CD4-positive, alpha-beta T cell (primary cell): ENCODE measurements at regions not wholly inside any gene's neighbourhood (a gene's known extent, or its start where the extent isn't known, plus 50 kb on each side); places are given as distances from the start of the nearest gene placed in this dataset.
A peak's percentile ranks its signal among the peaks of the same experiment; 100 is the strongest.

Source experiments
- ATAC-seq: fragments of 200-7000 bp; cut with Tn5 transposase; one replicate; pipeline ENCODE4 v1.10.0; 2022; ENCODE audit warnings: mild to moderate bottlenecking; ENCODE audit not compliant: poor library complexity
- CTCF ChIA-PET: fragments of 350-600 bp; sonication (Branson Sonifier 250); formaldehyde crosslinking; loops from one replicate; lab custom pipeline; 2021; ENCODE audit warnings: antibody characterized with exemption, inconsistent platforms; lab: Charles Lee
- POLR2A ChIA-PET: fragments of 350-600 bp; sonication (Branson Sonifier 250); formaldehyde crosslinking; loops from one replicate; lab custom pipeline; 2021; ENCODE audit warnings: antibody characterized with exemption, inconsistent platforms; lab: Charles Lee
- DNase-seq, 14 experiments: peaks; one replicate each; pipeline ENCODE4 v3.0.0-alpha.2; 2013 to 2020; ENCODE audit warnings: mixed read lengths in 2 of 14
- H3K27ac ChIP-seq, 2 donors: one replicate each; pipeline versions ENCODE4 v1.5.1 to v1.7.0; 2013; ENCODE audit warnings: low read length in 2 of 2, low read depth in 1 of 2, mild to moderate bottlenecking in 1 of 2
- H3K27me3 ChIP-seq, 2 experiments: 1 replicate in 1 of 2; 2 replicates in 1 of 2; pipeline versions ENCODE4 v1.6.1 to v1.7.0; 2013; ENCODE audit warnings: low read length in 2 of 2, control low read depth in 1 of 2, mild to moderate bottlenecking in 1 of 2, moderate library complexity in 1 of 2; ENCODE audit not compliant: insufficient read depth in 2 of 2, control insufficient read depth in 1 of 2
- H3K36me3 ChIP-seq: one replicate; pipeline ENCODE4 v1.6.1; 2013; ENCODE audit warnings: low read length, control low read depth; ENCODE audit not compliant: insufficient read depth
- H3K4me1 ChIP-seq: one replicate; pipeline ENCODE4 v1.6.1; 2013; ENCODE audit warnings: low read length, control low read depth; ENCODE audit not compliant: insufficient read depth
- H3K4me3 ChIP-seq: one replicate; pipeline ENCODE4 v1.5.1; 2013; ENCODE audit warnings: mild to moderate bottlenecking, low read length, moderate library complexity
- H3K9me3 ChIP-seq, 2 experiments: 1 replicate in 1 of 2; 2 replicates in 1 of 2; pipeline versions ENCODE4 v1.6.1 to v1.7.0; 2013; ENCODE audit warnings: low read length in 2 of 2, mild to moderate bottlenecking in 2 of 2, control low read depth in 1 of 2, moderate library complexity in 1 of 2; ENCODE audit not compliant: control insufficient read depth in 1 of 2, insufficient read depth in 1 of 2
- H3K27ac Mint-ChIP-seq: one replicate; pipeline ENCODE4 v1.8.0; 2020; ENCODE audit warnings: mixed read lengths
- H3K27me3 Mint-ChIP-seq: one replicate; pipeline ENCODE4 v1.8.0; 2021; ENCODE audit warnings: mixed read lengths
- H3K36me3 Mint-ChIP-seq: one replicate; pipeline ENCODE4 v1.8.0; 2021; ENCODE audit warnings: low read depth, mixed read lengths
- H3K4me1 Mint-ChIP-seq: one replicate; pipeline ENCODE4 v1.8.0; 2021; ENCODE audit warnings: low read depth, mixed read lengths
- H3K4me3 Mint-ChIP-seq: one replicate; pipeline ENCODE4 v1.8.0; 2020; ENCODE audit warnings: mild to moderate bottlenecking, mixed read lengths
- H3K9me3 Mint-ChIP-seq: one replicate; pipeline ENCODE4 v1.8.0; 2020; ENCODE audit warnings: mixed read lengths
- intact Hi-C, 2 experiments: fragments of 100-400 bp; cut with DNase I in 1 of 2; cut with micrococcal nuclease in 1 of 2; formaldehyde crosslinking; loops; one replicate each; pipeline versions ENCODE4 v1.15.1 to v1.9.0; 2023 to 2025; cut with DNase I, micrococcal nuclease
- TF ChIP-seq, protein P1 (sequence below): fragments of 200-600 bp; IDR thresholded peaks from one replicate; pipeline ENCODE4 v1.8.0; 2022; ENCODE audit warnings: antibody characterized with exemption, mild to moderate bottlenecking

GRCh38 chr2:207224381-207224780, 58.6 kb upstream of the KLF7 start:
- Mint-ChIP-seq H3K36me3 (no peaks in the 10 kb centered on the region), H3K9me3 (no peaks in the 10 kb centered on the region), H3K27ac (no peak overlapping the region), H3K4me3 (no peak overlapping the region), H3K4me1 (peaks cover 29% of the 10 kb centered on the region), H3K27me3 (peaks cover 11% of the 10 kb centered on the region)
- no peaks in the 10 kb centered on the region for H3K9me3 ChIP-seq
- TF ChIP-seq, protein P1, sequence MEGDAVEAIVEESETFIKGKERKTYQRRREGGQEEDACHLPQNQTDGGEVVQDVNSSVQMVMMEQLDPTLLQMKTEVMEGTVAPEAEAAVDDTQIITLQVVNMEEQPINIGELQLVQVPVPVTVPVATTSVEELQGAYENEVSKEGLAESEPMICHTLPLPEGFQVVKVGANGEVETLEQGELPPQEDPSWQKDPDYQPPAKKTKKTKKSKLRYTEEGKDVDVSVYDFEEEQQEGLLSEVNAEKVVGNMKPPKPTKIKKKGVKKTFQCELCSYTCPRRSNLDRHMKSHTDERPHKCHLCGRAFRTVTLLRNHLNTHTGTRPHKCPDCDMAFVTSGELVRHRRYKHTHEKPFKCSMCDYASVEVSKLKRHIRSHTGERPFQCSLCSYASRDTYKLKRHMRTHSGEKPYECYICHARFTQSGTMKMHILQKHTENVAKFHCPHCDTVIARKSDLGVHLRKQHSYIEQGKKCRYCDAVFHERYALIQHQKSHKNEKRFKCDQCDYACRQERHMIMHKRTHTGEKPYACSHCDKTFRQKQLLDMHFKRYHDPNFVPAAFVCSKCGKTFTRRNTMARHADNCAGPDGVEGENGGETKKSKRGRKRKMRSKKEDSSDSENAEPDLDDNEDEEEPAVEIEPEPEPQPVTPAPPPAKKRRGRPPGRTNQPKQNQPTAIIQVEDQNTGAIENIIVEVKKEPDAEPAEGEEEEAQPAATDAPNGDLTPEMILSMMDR, result no peak
- ChIA-PET POLR2A (no interaction called here), CTCF (interaction anchor here (0.7 kb wide), 1 partner anchor 832 kb away, joined by 4 read pairs; no protein-coding TSS in a partner anchor)
- no peak overlapping the region for H3K27ac ChIP-seq
- H3K27me3 ChIP-seq, result no peaks in the 10 kb centered on the region
- DNase-seq, result no peak
- no peaks in the 10 kb centered on the region for H3K4me1 ChIP-seq
- intact Hi-C loops, result no loop called here
- ATAC-seq, result no peak
- H3K36me3 ChIP-seq, result no peaks in the 10 kb centered on the region
- no peak overlapping the region for H3K4me3 ChIP-seq

DNA sequence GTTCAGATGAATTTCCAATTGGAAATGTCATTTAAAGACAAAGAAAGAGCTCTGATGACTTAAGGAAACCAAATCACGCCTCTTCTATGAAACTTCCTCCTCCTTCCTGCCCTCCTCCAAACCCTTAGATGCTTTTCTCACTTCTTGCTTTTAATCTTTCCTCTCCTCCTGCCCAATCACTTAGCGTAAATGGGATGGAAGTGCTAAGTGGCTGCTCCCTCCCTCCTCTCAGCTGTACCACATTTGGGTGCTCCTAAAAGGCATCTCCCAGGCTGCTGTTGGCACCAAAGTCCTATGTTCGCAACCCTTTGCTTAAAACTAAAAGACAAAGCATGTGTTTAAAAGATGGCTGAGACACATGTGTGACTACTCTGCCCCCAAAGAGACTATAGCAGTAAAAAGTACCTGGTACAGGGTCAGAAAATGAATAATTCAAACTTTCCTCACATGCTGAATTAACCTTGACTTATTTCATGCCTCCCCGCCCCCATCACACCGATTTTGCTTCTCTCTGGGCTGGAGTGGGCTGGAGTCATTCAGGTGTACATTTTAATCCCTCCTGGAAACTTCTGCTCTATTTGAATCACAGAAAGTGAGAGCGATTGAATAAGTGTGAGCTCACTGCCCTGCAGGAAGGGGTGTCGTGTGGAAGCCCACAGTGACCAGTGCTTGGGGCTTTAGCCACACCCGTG, 59.2 kb upstream of the KLF7 start:
- Mint-ChIP-seq H3K9me3 (no peaks in the 10 kb centered on the region), H3K4me3 (no peak overlapping the region), H3K27ac (no peak overlapping the region), H3K36me3 (no peaks in the 10 kb centered on the region), H3K4me1 (peaks cover 29% of the 10 kb centered on the region), H3K27me3 (peaks cover 11% of the 10 kb centered on the region)
- POLR2A ChIA-PET, result no interaction called here
- no peak for ATAC-seq
- Histone ChIP-seq H3K36me3 (no peaks in the 10 kb centered on the region), H3K27ac (no peak overlapping the region), H3K27me3 (no peaks in the 10 kb centered on the region), H3K4me1 (no peaks in the 10 kb centered on the region), H3K9me3 (no peaks in the 10 kb centered on the region), H3K4me3 (no peak overlapping the region)
- CTCF ChIA-PET, result no interaction called here
- no peak for DNase-seq
- TF ChIP-seq, protein P1, result no peak
- intact Hi-C loops, result no loop called here

DNA sequence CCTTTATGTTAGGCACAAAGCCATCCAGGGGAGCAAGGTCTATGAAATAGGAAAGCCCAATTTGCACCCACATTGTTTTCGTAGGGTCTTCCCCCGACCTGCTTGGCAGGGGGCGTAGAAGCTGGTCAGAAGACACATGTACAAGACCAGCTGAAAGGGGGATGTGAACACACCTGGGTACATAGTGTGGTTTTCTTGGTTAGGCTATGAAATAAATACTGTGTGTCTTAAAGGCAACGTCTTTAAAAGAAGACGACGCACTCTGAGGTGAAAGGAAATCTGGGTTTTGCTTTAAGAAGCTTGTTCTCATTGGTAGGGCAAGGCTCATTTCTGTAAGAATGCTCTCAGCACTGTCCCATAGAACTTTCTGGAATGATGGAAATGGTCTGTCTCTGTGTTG, 60.0 kb upstream of the KLF7 start:
- Histone ChIP-seq H3K27ac (no peak overlapping the region), H3K27me3 (no peaks in the 10 kb centered on the region), H3K4me3 (no peak overlapping the region), H3K4me1 (no peaks in the 10 kb centered on the region), H3K9me3 (no peaks in the 10 kb centered on the region), H3K36me3 (no peaks in the 10 kb centered on the region)
- ChIA-PET POLR2A (interaction anchor here (0.8 to 1.6 kb wide), 4 partner anchors 14 to 305 kb away, joined by 3 to 6 read pairs (median 4); partner anchors contain the start of gene KLF7), CTCF (no interaction called here)
- peak overlapping the region; percentile 7 for H3K4me3 Mint-ChIP-seq
- H3K36me3 Mint-ChIP-seq, result no peaks in the 10 kb centered on the region
- ATAC-seq, result no peak
- intact Hi-C loops, result no loop called here
- no peaks in the 10 kb centered on the region for H3K9me3 Mint-ChIP-seq
- DNase-seq, result peak in 1 of 14 experiments; percentile 8
- peaks cover 9% of the 10 kb centered on the region for H3K27me3 Mint-ChIP-seq
- no peak overlapping the region for H3K27ac Mint-ChIP-seq
- peaks cover 34% of the 10 kb centered on the region for H3K4me1 Mint-ChIP-seq
- TF ChIP-seq, protein P1, result no peak
